ENCODE measurements at regions not wholly inside any gene's neighbourhood (a gene's known extent, or its start where the extent isn't known, plus 50 kb on each side); places are given as distances from the start of the nearest gene placed in this dataset.

DNA sequence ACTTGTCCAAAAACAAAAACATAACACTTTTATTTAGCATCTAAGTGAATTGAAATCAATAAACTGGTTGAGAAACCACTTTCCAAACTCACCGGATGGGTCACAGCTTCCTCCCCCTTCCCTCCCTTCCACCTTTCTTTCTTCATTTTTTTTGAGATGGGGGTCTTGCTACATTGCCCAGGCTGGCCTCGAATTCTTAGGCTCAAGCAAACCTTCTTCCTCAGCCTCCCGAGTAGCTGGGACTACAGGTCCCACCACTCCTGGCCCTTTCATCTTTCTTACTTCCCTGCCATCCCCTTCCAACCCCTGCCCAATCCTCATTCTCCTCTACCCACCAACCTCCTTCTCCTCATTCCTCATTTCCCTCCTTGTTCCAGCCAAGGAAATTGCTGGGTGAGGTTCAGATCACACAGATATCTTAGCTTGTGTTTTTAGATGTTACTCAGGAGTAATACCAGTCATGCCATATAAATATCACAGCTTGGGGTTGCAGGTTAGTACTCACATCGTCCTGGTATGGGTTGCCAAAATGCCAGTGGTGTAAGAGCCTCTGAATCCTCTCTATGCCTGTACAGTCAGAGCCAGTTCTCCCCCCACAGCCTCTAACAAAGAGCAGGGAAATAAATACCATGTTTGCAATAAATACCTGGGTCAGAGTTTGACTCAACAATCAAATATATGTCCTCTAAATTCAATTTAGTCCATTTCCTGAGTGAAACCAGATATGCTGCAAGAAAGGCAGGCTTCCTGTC, 132.7 kb upstream of the NDUFV2 start:
- DNase-seq (ENCODE audit: low read depth): no peak

GRCh38 chr18:8970843-8971242, 131.7 kb upstream of the NDUFV2 start:
- no peak for DNase-seq (ENCODE audit: low read depth)

GRCh38 chr18:8972116-8972515, 130.4 kb upstream of the NDUFV2 start:
- no peak for DNase-seq (ENCODE audit: low read depth)

- DNase-seq (ENCODE audit: low read depth): no peak
Measured at GRCh38 chr18:8974279-8974678, 128.2 kb upstream of the NDUFV2 start.

DNA sequence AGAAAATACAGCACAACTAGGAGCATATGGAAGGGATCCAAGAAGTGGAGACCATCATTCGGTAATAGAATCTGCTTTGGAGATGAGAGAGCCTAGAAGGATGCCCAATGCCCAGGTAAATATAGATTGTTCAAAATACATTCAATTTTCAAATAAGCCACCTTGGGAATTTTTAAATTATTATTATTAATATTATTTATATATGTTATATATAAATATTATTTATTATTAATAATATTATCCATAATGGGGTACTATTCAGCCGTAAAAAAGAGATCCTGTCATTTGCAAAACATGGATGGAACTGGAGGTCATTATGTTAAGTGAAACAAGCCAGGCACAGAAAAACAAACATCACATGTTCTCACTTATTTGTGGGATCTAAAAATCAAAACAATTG, 127.8 kb upstream of the NDUFV2 start:
- no peak for DNase-seq (ENCODE audit: low read depth)

GRCh38 chr18:8975624-8976023, 126.9 kb upstream of the NDUFV2 start:
- no peak for DNase-seq (ENCODE audit: low read depth)

DNA sequence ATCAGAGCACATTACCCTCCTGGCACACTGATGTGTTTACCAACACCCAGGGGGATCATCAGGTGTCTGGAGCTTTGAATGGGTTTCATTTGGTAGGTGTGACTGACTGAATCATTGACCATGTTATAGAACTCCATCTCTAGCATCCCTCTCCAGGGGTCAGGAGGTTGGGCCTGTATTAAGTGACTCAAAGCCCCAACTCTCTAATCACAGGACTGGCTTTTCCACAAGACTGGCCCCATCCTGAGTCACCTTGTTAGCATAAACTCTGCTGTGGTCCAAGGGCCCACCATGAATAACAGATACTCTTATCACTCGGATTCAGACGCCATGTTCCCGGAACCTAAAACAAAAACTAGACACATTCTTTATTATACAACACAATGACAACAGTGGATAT, 125.9 kb upstream of the NDUFV2 start:
- DNase-seq (ENCODE audit: low read depth): peak; percentile 45

- DNase-seq (ENCODE audit: low read depth): no peak
Measured at GRCh38 chr18:8977166-8977565, 125.3 kb upstream of the NDUFV2 start.

- no peak for DNase-seq (ENCODE audit: low read depth)
Measured at GRCh38 chr18:8977701-8978100, 124.8 kb upstream of the NDUFV2 start.

GRCh38 chr18:8978394-8978793, 124.1 kb upstream of the NDUFV2 start:
- no peak for DNase-seq (ENCODE audit: low read depth)

DNA sequence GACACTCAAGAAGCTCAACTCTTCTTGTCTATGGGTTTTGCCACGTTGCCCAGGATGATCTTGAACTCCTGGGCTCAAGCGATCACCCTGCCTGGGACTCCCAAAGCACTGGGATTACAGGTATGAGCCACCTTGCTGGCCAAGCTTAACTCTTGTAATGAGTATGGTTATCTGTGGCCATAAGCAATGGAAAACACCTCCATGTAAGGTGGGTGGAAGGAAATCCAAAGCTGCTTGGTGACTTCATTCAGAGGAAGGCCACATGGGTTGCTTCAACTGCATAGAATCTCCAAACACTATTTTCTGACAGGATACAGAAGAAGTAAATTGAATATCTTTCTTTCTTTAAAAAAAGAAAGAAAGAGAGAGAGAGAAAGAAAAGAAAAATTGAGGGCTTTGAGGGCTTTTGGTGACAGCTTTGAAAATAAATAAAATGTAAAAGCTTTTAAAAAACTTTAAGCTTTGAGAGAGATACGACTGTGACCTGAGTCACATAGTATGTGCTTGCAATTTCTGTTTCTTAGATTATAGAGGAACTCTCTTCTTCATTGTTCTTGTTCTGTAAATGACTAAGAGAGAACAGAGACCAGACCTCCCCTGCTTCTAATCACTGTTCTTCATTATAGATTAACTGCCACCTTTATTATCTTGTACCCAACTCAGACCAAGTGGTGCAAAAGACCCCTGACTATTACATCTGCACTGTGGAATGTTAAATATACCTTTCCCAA, 123.1 kb upstream of the NDUFV2 start:
- DNase-seq (ENCODE audit: low read depth): no peak

DNA sequence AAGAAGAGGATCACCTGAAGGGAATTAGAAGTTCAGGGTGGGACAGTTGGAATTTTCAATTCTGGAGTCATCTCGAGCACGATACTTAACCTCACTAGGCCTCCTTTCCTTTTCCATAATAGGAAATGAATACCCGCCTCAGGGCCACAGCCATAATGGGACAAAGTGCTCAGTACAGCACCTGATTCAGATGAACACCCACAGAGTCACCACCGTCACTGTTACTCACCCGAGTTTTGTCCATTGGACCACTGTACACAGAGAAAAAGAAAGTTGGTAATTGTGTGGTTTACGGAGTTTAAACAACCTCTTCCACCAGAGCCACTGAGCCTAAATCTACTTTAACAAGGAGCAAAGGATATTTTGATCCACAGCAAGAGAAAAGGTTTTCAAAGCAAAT, 122.0 kb upstream of the NDUFV2 start:
- DNase-seq (ENCODE audit: low read depth): no peak

GRCh38 chr18:8980918-8981317, 121.6 kb upstream of the NDUFV2 start:
- DNase-seq (ENCODE audit: low read depth): no peak

DNA sequence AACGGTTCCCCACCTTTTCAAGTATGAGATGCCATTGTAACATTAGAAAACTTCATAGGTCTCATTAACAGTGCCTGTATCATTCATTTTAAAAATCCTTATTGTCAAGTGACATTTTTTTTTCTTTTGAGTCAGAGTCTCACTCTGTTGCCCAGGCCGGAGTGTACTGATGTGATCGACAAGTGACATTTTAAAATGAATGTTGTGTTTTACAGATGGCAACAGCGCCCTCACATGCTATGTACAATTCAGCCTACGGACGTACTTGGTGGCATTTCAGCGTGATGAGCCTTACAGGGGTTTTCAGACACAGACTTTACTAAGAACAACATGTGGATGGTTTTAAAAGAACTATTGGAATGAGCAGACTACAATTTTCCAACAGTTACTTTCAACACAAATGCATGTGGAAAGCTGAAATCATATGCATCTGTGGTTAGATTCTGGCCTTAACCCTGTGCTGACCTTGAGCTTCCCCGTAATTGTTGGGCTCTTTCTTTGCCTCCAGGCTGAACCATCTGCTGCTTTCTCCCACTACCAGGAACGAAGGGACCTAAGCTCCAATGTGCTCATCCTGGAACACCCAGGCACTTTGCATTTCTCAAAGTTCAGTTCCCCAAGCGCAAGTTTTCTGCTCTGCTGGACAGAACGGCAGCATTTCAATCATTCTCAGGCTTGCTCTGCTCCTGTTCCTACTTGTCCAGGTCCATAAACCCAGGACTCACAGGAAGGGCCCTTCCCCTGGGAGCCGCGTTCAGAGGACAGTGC, 119.9 kb upstream of the NDUFV2 start:
- peak; percentile 77 for DNase-seq (ENCODE audit: low read depth)

DNA sequence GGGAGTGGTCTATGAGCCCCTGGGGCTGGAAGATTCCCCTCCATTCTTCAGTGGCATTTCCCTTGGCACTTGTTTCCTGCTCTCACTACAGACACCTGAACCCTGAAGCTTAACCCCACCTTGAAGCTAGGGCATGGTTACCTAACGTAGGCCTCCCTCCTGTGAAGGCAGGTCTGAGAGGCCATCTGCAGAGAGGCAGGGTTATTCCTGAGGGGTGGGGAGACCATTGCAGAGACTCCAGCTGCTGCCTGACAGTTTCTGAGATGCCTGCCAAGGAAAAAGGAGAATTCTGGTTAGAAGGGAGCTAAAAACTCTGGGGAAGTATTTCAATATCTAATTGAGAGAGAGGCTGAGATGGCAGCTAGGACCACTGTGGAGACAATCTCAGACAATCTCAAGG, 119.3 kb upstream of the NDUFV2 start:
- DNase-seq (ENCODE audit: low read depth): no peak

DNA sequence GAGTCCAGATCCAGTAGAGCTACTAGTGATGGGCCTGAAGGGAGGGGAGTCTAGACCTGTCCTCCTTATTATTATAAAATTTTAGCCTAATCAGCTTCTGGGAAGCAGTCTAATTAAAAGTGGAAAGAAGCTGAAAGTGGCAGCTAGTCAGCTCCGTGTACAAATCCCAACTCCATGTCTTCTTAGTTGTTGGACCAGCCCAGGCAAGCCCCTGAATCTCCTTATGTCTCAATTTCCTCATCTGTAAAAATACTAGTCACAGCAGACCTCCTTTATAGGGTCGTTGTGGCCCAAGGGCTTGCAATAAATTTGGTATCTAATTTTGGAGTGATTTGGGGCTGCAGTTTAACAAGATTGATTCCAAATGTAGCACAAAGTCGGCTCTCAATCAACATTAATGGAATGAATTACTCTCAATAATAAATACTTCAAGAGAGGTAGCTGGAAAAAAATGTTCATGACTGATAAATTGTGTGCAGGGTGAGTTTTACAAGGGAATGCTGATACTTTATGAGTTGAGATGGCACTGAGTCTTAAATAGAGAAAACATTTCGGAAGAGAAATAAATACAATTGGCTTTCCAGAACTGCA, 118.3 kb upstream of the NDUFV2 start:
- no peak for DNase-seq (ENCODE audit: low read depth)

DNA sequence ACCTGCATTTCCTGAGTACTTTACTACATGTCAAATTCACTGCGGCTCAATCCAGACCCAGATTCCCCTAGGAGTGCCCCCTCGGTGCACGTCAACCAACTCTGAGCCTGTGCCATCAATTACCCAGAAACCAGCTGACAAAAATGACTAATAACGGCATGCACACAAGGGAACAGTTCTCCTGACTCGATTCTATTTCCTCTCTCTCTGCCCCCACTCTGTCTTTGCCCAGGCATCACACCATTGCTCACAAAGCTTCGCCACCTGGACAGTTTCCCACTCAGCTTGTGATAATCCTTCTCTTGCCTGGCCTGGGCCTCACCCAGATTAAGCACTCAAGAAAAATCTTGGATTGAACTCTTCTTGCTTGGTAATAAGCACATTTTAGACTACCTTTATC, 115.3 kb upstream of the NDUFV2 start:
- DNase-seq (ENCODE audit: low read depth): no peak

DNA sequence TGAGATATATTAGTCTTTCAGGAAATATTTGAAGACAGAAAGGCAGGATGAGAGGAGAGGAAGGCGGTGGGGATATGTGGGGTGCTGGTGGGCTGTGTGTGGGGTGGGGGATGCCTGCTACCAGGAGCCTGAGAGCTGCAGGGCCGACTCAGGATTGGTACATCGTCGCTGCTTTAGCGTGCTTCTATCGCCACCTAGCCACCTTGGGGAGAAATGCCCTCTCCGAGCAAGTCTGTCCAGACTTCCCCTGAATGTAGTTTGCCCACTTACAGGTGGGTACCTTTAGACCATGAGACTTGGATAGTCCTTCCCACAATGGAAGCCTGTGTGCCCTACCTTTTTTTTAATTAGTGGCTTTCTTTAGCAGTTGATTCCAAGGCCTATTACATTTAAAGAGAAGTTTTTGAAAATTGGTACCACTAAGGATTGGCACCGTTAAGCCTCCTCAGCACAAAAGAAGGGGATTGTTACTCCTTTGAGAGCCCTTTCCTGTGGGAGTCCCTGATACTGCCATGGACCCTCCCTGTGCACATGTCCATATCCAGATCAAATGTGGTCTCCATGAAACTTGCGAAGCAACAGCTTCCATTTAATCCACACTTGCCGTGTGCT, 114.1 kb upstream of the NDUFV2 start:
- DNase-seq (ENCODE audit: low read depth): peak; percentile 53

GRCh38 chr18:8989017-8989416, 113.5 kb upstream of the NDUFV2 start:
- DNase-seq (ENCODE audit: low read depth): no peak

- DNase-seq (ENCODE audit: low read depth): no peak
Measured at GRCh38 chr18:8989855-8990254, 112.6 kb upstream of the NDUFV2 start.

DNA sequence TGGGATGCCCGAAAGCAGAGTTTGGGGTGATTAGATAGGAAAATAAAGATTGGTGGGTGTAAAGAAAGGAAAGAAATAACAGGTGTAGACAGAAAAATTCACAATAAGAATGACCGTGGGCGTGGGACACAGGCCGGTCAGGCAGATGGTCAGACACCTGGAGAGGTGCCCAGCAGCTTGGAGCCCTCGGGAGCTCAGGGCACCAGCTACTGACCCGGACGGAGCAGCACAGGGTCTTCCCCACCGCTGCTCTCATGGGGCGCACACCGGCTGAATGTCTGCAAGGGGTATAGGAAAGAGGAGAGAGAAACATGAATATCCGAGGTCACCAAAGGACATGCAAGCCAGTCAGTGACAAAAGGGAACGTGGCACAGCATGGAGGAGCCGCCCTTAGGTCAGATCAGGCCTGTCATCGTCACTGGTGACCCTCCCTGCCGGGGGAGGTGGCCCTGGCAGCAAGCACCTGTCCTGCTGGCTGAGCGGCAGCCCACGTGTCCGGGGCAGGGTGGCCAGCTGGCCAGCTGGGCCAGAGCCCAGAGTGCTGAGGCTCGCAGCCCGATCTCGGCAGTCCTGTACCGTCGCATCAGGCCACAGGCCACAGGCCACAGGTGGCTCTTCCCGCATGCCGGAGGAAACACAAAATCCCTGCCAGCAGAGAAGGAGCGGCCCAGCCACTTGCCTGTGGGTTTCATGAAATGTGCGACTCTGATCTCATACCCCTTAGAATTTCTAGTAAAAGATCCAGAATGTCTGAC, 112.0 kb upstream of the NDUFV2 start:
- no peak for DNase-seq (ENCODE audit: low read depth)

Data from renal cortical epithelial cell (primary cell).